ENCODE measurements at regions not wholly inside any gene's neighbourhood (a gene's known extent, or its start where the extent isn't known, plus 50 kb on each side); places are given as distances from the start of the nearest gene placed in this dataset.
A peak's percentile ranks its signal among the peaks of the same experiment; 100 is the strongest.

DNA sequence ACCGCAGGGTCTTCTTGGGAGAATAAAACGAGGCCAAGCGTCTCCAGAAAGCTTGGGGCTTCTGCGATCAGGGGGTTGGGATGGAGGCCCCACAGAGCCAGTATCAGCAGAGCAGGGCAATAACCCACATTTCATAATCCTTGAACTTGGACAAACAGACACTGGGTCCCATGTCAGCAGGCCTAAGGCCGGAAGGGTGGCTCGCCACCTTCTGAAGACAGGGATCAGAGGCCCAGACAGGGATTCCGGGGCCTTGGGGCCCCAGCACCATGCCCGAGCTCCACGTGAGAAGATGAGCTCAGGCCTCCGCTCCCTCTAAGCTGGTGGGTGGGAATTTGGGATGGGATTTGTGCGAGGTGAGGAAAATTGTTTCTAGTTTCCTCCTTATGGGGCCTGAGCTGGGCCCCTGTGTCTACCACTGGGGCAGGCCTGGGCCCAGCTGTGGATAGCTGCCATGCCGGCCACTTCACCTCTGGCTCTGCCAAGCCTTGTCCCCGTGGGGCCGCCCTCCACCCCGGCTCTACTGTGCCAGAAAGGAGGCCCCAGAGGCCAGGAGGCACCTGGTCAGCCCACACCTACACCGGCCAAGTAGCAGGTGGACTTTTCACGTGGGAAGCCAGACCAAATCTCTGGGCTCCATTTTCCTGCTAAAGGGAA lies 67.2 kb upstream of the DLK1 start:
- no peak for DNase-seq

DNA sequence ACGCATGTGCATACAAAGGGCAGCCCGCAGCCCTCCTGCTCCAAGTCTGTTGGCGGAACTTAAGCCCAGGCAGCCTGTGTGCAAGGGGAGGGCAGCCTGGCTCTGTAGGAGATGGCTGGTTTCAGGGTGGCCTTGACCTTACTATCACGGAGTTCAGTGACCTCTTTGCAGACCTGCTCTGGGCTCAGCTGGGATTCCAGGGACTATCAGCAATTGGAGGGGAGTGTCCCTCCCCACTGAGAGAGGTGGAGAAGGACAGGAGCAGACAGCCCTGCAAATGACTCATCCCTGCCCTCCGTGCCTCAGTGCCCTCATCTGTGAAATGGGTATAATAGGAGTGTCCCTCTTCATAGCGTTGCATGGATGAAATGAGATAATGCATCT lies 66.2 kb upstream of the DLK1 start:
- DNase-seq: no peak

DNA sequence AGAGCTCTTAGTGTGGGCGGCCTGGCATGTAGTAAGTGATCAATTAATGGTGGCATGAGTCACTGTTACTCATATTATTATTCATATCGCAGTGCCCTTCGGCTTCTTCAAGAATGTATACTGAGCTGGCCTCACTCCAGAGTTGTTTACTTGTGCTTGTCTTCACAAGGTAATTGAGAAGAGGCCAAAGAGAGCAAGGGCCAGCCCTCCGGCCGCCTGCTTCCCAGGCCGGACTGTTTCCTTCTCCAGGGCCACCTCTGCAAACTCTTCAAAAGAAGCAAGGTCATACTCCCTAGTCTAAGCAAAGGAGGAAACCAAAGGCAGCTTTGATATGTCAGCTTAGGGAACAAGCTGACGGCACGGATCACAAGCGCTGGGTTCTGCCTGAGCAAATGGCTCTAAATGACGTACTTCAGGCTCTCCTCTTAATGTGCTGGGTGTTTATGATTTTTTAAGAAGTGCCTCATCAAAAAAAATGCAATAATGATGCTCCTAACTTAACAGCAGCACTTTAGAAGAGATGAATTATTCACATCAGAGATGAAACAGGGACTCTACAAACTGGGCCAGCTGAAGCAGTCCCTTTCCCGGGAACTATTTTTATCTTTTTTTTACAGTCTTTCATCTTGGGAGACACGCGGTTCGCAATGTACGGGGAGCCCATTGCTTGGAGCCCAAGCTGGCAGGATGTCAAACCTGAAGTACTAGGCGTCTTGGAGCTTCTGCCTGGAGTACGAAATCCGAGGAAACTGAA lies 65.6 kb upstream of the DLK1 start:
- DNase-seq: no peak

DNA sequence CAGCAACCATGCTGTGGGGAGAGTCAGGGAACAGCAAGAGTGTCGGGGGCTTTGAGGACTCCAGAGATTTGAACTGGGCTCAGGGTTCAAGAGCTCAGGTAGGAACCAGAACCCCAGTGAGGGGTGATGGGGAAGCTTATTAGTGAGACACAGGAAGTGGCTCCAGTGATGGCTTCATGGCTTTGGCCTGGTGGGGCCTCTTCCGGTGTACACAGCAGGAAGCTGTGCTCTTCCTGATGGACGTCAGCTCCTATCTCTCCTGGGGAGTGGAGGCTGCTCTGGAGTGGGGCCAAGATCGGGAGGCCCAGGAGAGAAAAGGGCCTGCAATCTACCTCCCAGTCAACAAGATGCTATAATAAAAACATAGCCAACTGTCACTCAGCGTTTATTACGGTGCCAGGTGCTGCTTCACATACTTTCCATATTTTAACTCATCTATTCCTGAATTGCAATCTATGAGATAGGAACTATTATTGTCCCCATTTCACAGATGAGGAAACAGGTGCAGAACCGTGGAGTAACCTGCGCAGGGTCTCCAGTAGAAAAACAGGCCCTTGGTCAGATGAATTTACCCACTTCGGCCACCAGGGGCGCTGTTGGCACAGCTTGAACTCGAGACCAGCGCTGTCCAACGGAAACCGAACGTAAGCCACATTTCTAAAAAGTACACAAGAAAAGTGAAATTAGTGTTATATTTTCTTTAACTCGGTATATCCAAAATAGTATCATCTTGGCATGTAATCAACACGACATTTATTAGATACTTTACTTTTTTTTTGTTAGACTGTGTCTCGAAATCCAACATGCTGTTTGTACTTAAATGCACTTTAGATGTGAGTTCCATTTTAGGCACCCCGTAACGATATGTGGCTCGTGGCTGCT lies 63.6 kb upstream of the DLK1 start:
- peak; percentile 63 for DNase-seq

DNA sequence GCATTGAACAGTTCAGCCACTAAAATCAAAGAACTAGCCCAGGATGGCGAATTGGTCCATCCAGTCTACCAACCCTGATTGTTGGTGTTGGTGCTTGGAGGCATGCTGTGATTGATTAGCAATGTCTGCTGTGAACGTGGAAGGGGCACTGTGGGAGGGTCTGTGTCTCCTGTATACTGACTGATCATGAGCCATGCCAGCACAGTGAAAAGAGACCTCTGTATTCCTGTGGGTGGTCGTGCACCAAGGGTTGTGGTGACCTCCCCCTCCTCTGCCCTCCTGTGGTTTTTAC lies 63.0 kb upstream of the DLK1 start:
- DNase-seq: no peak

DNA sequence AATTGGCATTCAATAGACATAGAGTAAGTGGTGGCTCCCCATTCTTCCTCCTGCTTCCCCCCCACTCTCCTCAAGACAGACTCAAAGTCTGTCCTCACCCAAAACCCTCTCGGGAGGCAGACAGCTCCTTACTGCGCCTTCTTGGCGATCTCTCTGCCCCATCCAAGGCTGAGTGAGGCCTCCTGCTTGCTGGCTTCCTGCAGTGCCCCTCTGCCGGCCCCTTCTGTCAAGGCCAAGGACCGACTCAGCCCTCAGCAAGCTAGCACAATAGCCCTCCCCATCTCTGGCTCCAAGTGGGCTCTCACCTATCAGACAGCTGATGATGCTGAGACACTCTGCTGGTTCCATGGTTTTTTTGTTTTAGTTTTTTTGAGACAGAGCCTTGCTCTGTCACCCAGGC lies 62.5 kb upstream of the DLK1 start:
- DNase-seq: no peak

DNA sequence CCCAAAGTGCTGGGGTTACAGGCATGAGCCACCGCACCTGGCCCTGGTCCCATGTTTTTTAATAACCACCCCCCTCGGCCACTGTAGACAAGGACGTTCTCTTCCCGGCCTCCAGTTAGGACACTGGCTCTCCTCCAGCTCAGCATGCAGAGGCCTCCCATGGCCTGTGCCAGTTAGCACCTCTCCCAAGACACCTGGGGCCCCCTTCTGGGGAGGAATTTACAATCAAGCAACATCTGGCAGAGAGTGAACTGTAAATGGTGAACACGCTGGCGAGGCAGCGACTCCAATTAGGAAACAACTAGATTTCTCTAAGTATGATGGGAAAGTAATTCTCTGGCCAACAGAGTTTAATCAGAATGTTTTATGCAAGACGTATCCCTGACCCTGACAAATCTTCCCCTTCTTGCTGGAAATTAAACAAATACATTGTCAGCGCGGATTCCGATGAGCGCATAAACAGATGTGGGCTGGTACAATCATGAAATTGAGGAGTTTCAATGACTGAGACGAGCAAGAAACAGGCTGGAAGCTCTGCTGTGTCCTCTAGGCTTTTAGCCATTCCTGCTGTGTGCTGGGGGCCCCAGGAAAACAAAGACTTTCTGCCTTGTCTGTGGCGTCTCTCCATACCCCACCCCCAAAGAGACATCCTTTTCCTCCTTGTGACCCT lies 61.7 kb upstream of the DLK1 start:
- no peak for DNase-seq

DNA sequence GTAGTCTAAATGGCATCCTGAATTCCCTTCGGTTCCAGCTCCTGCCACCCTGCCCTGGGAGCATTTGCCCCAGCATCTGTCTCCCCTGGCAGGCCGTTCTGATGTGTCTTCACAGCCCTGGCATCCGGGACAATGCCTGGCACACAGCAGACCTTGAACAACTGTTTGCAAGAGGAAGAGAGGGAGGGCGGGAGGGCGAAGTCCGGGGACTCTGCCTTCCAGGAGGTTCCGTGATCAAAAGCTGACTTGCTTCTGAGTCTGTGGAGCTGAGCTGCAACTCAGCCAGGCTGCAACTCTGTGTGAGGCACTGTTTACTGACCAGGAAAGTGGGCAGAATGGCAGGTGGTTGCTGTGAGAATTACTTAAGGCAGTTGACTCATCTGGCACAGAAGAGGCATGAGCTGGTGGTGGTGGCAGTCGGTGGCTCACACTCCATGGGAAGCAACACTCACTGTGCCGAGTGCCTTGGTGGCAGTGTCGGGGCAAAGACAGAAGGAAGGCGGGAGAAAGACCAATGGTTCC lies 61.1 kb upstream of the DLK1 start:
- DNase-seq: no peak

DNA sequence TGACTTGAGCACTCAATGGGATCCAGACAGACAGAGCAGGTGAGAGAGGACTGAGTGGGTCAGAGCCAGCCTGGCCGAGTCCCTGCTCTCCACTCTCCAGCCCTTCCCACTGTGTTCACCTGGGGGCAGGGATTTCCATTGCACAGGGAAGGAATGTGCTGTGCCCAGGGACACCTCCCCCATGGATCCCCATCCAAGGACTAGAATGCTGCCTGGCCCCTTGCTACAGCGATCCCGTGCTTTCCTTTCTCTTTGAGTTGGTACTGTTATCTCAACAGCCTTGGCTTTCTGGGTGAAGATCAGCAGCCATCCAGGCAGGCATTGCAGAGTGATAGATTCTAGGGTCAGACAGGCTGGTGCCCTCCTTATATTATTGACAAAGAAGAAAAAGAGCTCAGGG lies 60.3 kb upstream of the DLK1 start:
- no peak for DNase-seq

DNA sequence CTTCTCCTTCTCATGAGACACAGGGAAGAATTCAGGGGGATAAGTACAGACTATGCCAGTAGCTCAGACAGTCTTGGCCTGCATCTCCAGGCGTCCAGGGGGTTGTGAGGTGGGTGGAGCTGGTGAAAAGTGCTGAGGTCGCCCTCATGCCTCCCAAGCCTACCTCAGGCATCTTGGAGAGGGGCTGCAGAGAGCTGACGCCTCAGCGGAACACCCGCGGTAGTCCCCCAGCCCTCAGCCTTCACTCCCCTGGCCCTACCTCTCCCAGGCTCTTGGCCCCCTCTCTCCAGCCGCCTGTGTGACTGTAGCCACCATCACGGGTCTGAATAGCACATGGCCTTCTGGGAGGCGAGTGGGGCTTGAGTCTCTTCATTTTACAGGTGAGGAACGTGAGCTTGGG lies 59.8 kb upstream of the DLK1 start:
- no peak for DNase-seq

DNA sequence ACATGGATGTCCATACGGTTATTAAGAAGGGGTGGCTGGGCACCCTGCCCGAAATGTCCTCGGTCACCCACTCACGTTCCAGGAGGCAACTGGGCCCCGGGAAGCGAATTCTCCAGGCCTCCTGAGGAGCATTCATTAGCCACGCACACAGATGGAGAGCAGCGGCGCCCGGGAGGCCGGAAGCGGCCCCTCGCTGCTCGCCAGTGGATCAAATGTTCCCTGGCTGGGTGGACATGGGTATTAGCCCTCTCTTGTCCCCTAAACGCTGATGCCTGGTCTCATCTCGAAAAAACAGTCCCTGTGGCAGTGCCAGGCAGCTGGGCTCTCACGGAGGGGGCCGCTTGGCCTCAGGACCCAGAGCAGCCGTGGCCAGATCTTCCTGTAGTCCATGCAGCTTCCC lies 59.0 kb upstream of the DLK1 start:
- no peak for DNase-seq

DNA sequence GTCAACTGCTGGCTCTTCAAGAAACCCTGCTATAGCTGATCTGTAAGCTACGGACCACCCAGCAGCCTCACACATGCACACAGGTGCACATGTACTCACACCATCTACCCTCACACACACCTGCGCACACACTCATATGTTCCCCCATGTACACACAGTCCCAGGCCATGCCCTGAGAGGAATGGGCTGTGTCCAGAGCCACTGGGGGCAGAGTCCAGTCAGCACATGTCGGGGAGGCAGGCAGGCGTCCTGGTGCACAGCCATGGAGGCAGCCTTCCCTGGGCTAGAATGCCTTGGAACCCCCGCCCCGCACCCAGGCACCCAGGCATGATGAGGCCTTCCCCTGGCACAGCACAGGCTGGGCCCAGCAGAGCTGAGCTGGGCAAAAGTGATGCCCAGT lies 58.3 kb upstream of the DLK1 start:
- no peak for DNase-seq

DNA sequence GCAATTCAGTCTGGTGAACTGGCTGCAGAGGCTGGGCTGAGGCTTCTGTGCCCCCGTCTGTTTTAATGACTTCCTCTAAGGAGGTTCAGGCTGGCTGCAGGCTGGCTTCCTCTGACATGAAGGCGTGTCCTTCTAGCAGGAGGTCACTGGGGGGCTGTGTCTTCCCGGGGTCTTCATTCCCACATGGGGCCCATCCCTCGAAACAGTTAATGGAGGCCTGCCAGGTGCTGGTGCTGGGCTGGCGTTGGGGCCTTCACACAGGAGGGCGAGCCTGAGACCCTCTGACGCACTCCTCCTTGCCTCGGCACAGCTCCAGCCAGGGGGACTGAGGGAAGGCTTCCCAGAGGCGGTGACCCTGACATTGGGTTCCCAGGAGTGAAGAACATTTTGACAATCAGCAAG lies 57.7 kb upstream of the DLK1 start:
- DNase-seq: no peak

DNA sequence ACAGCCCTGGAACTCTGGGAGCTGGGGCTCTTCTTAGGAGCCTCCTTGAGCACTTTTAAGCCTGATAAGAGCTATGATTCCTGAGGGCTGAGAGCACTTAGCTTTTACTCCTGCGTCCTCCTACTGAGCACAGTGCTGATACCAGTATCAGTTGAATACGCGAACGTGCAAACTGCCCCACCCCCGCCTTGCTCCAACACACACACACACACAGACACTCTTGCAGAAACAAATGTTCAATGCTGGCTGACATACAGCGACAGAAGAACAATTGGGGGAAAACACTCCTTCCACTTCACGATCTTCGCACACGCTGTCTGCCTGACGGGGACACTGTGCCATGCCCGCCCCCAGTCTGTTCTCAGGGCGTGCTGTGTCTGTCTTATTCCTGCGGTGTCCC lies 57.2 kb upstream of the DLK1 start:
- DNase-seq: no peak

DNA sequence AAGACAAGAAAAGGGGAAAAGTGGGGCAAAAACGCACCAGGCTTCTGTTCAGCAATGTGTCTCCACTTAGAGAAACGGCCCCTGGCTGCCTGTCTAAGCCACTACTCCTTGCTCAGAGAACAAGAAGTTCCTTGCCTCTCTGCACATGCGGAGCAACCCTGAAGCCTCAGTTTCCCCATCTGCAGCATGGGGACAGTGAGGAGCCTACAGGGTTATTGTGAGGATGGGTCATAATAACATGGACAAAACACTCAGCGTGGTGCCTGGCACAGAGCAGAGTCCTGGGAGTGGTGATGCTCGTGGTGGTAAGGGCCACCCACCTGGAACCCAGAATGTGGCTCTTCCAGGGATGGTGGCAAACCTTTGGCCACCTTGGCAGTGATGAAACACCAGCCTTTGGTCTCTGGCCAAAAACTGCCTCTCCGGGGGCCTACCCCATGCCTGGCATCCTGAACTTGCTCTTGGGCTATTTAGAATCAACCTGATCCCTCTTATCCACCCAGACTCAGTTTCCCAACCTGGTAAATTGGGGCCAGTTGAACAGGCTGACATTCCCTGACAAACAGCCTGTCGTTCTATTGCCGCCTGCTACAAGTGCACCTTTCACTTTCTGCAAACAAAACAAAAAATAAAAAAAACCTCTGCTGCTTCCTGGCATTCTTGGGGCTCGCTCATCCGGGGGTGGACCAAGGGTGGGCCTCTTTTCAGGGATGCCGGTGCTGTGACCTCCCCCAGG lies 56.5 kb upstream of the DLK1 start:
- DNase-seq: no peak

DNA sequence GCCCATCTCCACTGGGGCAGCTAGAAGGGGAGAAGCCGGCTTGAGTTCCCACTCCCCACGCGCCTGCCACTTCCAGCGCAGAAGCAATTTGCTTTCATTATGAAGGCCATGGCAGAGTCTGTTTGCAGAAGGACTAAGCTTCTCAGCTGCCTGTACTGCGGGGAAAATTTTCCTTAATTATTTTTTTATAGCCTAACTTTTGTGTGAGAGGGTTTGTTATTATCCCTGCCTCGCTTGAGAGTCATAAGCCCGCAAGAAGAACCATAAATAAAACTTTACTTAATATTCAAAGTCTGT lies 56.0 kb upstream of the DLK1 start:
- DNase-seq: no peak

DNA sequence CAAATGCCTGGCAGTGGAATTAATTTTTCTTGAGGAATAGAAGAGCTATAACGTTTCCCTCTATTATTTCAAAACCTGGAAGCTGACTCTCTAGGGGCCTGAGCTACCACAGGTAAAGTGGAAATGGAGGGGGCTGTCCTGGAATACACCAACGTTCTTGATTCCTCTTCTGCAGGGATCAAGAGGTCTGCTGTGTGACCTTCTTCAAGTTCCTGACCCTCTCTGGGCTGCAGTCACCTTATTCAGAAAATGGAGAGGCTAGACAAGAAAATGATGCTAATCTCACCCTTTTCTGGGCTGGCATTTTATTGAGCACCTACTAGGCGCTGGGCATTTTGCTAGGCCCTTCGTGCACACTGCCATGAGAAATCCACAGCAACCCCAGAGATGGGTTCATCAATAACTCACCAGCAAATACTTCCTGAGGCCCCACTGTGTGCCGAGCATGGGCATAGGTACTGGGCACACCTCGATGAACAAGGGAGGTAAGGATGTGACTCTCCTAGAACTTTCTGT lies 55.2 kb upstream of the DLK1 start:
- no peak for DNase-seq

DNA sequence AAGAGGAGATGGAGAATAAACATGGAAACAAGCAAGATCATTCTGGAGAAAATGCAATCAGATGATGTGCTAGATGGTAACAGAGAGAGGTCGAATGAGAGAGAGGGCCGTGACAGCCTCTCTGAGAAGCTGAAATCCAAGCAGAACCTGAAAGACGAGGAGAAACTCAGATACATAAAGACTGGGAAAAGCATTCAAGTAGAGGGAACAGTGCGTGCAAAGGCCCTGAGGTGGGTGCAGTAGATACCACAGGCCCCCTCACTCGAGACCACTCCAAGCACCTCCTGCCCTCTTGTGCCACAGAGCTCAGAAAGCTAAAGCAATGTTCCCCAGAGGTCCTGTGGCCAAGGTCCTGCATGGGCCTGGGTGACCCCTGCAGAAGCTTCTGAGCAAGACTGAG lies 54.8 kb upstream of the DLK1 start:
- DNase-seq: no peak

DNA sequence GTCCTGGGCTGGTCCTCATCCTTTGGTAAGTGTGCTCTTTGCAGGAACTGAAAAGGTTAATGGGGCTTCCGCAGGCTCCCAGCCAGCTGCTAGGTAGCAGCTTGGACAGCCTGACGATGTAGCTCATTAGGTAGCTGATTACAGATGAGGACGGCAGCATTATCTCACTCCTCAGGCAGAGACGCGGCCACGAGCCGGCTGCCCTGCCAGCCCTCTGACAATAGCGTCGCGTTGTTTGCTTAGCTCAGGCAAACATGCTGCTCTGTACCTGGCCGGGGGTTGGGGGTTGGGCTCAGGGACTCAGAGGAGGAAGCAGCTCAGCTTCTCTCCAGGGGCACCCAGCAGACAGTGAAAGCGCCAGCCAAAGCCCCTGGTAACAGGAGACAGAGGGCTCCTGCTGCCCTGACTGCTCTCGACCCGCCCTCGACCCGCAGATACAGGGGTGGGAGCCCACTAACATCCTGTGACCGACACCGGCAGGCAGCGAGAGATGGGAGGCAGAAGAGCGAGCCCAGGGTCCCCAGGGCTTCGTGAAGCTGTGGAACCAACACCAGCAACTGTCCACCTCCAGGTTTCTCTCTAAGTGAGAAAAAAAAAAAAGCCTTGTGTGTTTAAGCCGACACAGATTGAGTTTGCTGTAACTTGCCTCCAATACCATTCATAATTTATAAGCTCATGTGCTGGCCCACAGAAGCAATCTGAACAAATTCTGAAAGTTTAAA lies 53.4 kb upstream of the DLK1 start:
- DNase-seq: no peak

DNA sequence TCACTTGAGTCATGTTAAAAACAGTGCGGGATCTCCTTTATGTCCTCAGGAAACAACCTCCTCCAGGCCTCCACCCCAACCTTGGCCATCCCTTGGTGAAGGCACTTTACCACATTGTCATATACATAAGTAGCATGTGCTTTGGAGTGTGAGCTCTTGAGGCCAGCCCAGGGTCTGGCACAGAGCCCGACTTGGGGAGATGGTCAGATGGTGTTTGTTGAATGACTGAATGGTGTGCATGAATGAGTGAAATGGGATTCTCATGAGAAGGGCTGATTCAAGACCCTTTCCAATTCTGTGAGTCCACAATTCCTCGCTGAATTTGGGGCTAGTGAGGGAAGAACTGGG lies 52.9 kb upstream of the DLK1 start:
- no peak for DNase-seq

DNA sequence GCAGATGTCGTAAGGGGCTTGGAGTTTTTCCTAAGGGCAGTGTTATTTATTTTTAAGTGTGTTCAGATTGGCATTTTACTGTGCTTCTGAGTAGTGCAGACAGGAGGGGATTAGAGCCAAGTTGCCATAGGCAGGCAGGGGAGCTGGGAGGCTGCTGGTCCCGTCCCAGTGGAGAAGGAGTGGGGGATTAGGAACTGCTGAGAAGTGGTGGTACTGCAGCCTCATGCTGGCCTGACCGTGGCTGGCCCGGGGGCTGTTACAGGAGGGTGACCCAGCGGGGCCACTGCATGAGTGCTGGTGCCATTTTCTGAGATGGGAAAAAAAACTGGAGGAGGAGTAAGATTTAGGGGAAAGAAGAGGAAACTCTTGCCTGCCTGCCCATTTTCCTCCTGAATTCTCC lies 52.3 kb upstream of the DLK1 start:
- no peak for DNase-seq
